GM12864 (cell line): ENCODE measurements at regions not wholly inside any gene's neighbourhood (a gene's known extent, or its start where the extent isn't known, plus 50 kb on each side); places are given as distances from the start of the nearest gene placed in this dataset.

Experiments
- DNase-seq: peaks from one replicate; pipeline ENCODE4 v3.0.0-alpha.2; 2011; ENCODE audit warnings: low read depth
- H3K4me3 ChIP-seq: 2 replicates; pipeline ENCODE4 v1.5.1; 2011; ENCODE audit warnings: mild to moderate bottlenecking, low read depth, low read length, control low read depth
- TF ChIP-seq, protein P1 (sequence below): IDR thresholded peaks from 2 replicates; pipeline ENCODE4 v1.5.1; 2011; ENCODE audit warnings: low read depth, mild to moderate bottlenecking, moderate library complexity, low read length, control low read depth, inconsistent platforms; ENCODE audit errors: missing control alignments

DNA sequence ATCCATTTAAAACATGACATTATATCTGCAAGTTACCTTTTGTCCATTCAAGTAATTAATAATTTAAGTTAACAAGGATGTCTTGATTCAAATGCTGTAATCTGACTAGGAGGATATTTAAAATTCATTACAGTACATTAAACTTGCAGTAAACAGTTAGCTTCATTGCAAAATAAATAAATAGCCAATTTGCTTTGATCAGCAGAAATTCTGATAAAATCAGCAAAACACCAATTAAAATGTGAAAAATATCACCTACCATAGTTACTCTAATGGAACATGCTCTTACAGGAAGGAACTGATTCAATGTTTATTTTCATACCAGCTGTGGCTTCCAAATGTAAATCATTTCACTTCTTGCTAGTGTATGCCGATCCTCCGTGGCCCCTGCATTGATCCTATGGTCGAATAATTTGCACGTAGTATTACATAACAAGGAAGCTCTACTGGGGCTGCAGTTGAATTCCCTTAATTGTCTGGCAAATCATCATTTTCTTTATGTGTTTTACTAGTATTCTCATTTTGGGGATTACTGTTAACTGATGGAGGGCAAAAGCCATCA, 150.7 kb downstream of the FOXB1 start:
- H3K4me3 ChIP-seq = no peak overlapping the region
- TF ChIP-seq, protein P1, sequence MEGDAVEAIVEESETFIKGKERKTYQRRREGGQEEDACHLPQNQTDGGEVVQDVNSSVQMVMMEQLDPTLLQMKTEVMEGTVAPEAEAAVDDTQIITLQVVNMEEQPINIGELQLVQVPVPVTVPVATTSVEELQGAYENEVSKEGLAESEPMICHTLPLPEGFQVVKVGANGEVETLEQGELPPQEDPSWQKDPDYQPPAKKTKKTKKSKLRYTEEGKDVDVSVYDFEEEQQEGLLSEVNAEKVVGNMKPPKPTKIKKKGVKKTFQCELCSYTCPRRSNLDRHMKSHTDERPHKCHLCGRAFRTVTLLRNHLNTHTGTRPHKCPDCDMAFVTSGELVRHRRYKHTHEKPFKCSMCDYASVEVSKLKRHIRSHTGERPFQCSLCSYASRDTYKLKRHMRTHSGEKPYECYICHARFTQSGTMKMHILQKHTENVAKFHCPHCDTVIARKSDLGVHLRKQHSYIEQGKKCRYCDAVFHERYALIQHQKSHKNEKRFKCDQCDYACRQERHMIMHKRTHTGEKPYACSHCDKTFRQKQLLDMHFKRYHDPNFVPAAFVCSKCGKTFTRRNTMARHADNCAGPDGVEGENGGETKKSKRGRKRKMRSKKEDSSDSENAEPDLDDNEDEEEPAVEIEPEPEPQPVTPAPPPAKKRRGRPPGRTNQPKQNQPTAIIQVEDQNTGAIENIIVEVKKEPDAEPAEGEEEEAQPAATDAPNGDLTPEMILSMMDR = no peak
- no peak for DNase-seq

DNA sequence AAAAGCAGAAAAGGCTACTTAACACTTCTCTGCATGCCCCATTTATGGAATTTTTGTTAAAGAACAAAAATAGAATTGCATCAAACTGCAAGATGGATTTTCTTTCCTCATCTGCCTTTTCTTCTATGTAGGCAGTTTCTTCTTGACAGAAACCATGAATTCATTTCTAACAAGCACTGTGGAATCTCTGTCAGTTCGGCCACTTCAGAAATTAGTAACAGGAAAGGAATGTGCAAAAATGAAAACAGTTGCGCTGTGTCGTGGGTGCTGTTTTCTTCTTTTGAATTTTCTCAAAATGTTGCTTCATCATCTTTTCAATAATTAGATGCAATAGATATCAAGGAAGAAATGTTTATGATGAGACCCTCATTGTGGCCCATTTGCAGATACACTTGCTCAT, 151.6 kb downstream of the FOXB1 start:
- TF ChIP-seq, protein P1 = no peak
- H3K4me3 ChIP-seq = no peak overlapping the region
- DNase-seq = peak; percentile 3

DNA sequence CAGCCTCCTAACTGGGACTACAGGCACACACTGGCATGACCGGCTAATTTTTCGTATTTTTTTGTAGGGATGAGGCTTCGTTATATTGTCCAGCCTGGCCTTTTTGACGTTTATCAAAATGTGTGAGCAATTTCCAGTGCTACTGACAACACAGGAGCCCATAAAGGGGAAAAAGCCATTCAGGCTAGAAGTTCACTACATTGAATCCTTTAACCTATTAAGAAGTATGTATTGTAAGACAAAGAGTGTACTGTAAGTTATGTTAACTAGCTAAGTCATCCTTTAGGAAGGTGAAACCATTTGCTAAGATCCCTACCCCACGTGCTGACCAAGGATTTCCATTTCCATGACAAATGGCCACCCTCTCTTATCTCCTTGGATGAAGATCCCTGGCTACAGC, 156.8 kb downstream of the FOXB1 start:
- TF ChIP-seq, protein P1 = no peak
- no peak overlapping the region for H3K4me3 ChIP-seq
- DNase-seq = no peak

DNA sequence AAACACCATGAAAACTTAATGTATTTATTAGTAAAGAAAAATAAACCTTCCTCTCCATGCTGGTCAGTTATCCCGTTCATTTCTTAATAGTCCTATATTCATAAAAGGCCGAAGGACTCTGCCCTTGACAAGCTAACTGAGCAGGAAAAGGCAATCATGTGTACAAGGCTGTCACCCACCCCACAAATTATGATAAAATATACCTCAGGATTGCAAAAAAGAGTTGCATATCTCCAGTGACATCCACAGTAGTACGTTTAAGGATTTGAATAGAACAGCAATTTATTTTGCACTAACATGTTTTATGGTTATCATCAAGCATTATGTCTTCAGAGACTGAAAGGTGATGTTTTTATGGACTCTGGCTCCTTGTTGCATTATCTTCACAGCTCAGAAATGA, 157.6 kb downstream of the FOXB1 start:
- no peak for DNase-seq
- TF ChIP-seq, protein P1 = no peak
- no peak overlapping the region for H3K4me3 ChIP-seq

DNA sequence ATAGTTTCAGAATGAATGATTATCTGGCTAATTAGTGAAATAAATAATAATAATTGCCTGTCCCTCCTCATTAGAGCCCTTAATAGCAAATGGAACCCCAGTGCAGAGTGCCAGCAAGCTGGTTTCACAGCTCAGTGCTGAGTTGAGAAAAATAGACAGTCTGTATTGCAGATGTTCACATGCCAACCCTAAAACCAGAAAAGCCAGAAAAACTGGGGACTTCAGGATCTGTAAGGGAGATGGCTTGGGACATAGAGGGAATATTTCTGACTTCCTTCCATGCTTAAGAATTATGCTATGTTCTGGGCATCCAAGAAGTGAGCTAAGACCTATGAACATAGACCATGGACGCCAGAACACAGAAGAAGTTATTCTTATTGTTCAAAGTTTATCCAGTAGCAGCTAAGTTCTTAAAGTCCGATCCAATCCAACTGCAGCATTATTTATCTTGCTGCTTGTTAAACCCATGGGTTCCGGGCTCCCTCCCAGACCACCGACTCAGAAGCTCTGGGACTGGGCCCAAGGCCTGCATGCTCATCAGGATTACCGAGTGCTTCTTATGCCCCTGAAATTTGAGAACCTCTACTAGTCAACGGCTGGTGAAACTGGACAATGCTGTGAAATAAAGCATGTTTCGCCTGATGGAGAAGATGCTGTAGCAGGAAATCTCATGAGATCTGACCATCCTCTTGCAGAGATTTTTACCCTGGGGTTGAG, 158.3 kb downstream of the FOXB1 start:
- TF ChIP-seq, protein P1 = no peak
- no peak overlapping the region for H3K4me3 ChIP-seq
- no peak for DNase-seq

DNA sequence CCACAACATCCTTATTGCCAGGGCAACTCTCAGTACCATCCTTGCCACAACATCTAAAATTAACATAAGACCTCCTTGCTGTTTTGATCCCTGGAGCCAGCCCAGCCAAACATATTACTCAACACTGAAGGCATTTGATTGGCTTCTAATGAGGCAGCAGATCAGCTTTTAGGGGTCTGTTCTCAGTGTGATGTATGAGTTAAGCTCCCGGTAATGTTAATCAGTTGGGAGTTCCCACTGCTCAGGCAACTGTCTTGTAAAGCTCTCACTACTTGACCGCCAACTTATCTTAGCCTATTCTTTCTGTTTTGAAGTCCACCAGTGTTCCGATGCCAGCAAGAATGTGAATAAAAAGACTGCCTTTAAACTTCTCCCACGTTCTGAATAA, 158.9 kb downstream of the FOXB1 start:
- H3K4me3 ChIP-seq = no peak overlapping the region
- TF ChIP-seq, protein P1 = no peak
- no peak for DNase-seq

DNA sequence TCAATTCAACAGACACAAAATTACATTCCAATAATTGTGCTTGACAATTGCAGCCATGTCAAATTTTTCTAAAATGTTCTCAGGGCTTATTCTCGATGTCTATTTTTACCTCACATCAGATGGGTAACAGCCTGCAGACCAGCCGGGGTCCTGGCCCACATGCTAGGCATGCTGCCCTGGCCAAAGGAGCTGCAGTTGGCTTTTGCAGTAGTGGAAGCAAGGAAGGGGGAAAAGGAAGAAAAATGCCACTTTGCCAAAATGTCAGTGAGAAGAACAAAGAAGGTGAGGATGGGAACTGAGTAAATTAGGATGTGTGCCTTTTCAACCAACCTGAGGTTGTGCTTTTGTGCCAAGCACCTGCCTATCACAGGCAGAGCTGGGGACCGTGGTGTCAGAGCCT, 161.0 kb downstream of the FOXB1 start:
- no peak overlapping the region for H3K4me3 ChIP-seq
- TF ChIP-seq, protein P1 = no peak
- no peak for DNase-seq
